SK-N-SH treated with all-trans-retinoic acid at 6 μM for 48 hours (cell line): ENCODE measurements at regions not wholly inside any gene's neighbourhood (a gene's known extent, or its start where the extent isn't known, plus 50 kb on each side); places are given as distances from the start of the nearest gene placed in this dataset.

Experiments
- ARNTL ChIP-seq: fragments of 450-650 bp; formaldehyde crosslinking; IDR thresholded peaks from 2 replicates; pipeline ENCODE4 v1.5.0; 2020; ENCODE audit warnings: low read depth, mild to moderate bottlenecking, moderate library complexity, borderline replicate concordance
- BACH2 ChIP-seq: fragments of 250-450 bp; sonication (Bioruptor Pico); IDR thresholded peaks from 2 replicates; pipeline ENCODE4 v1.9.0; 2021; ENCODE audit warnings: mild to moderate bottlenecking, borderline replicate concordance
- ESRRG ChIP-seq: fragments of 250-450 bp; sonication (Bioruptor Pico); IDR thresholded peaks from 2 replicates; pipeline ENCODE4 v1.6.1; 2021; ENCODE audit warnings: mild to moderate bottlenecking
- PPARA ChIP-seq: fragments of 250-450 bp; sonication (Bioruptor Pico); IDR thresholded peaks from 2 replicates; pipeline ENCODE4 v1.5.0; 2020; ENCODE audit warnings: mild to moderate bottlenecking, borderline replicate concordance
- SNAI2 ChIP-seq: fragments of 250-450 bp; sonication (Bioruptor Pico); IDR thresholded peaks from 2 replicates; pipeline ENCODE4 v1.5.0; 2020; ENCODE audit warnings: mild to moderate bottlenecking, moderate library complexity
- TCF4 ChIP-seq: fragments of 250-450 bp; sonication (Bioruptor Pico); IDR thresholded peaks from 2 replicates; pipeline ENCODE4 v1.8.0; 2021; ENCODE audit warnings: mild to moderate bottlenecking, moderate library complexity, borderline replicate concordance
- TOX ChIP-seq: fragments of 250-450 bp; sonication (Bioruptor Pico); IDR thresholded peaks from 2 replicates; pipeline ENCODE4 v1.8.0; 2021; ENCODE audit warnings: mild to moderate bottlenecking, moderate library complexity, borderline replicate concordance
- ZFP30 ChIP-seq: fragments of 450-650 bp; formaldehyde crosslinking; IDR thresholded peaks from 2 replicates; pipeline ENCODE4 v1.5.0; 2022; ENCODE audit warnings: mild to moderate bottlenecking, moderate library complexity
- ZNF565 ChIP-seq: fragments of 450-650 bp; formaldehyde crosslinking; conservative IDR thresholded peaks from 2 replicates; pipeline ENCODE4 v1.5.0; 2020; ENCODE audit warnings: low read depth, mild to moderate bottlenecking, moderate library complexity
- ZNF8 ChIP-seq: fragments of 450-650 bp; formaldehyde crosslinking; IDR thresholded peaks from 2 replicates; pipeline ENCODE4 v1.5.0; 2020; ENCODE audit warnings: mild to moderate bottlenecking, moderate library complexity
- TF ChIP-seq, protein P1 (sequence below): fragments of 250-450 bp; sonication (Bioruptor Pico); IDR thresholded peaks from 2 replicates; pipeline ENCODE4 v1.5.1; 2021; ENCODE audit warnings: mild to moderate bottlenecking, moderate library complexity

DNA sequence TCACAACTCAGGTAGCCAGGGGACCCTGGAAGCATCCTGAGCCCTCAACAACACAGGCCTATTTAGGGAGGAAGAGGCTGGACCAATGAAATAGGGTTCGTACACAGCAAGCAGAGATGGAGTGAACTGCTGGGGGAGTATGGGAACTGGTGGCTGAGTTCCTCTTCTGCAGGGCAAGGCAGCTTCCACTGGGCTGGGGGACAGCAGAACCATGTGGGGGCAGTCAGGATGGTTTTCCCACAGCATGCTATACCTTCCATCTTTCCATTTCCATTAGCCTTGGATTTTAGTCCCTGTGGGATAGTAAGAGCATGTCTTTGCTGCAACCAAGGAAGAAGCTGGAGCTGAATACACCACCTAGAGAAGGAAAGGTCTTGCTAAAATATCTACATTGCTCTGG is 370.6 kb downstream of the CCSER2 start:
- TF ChIP-seq TCF4 (no peak), ZNF565 (CRISPR knock-in tag) (no peak), BACH2 (CRISPR knock-in tag) (no peak), ARNTL (CRISPR knock-in tag) (no peak), TOX (no peak), PPARA (no peak), ZNF8 (CRISPR knock-in tag) (no peak), SNAI2 (CRISPR knock-in tag) (no peak), ESRRG (CRISPR knock-in tag) (no peak), ZFP30 (CRISPR knock-in tag) (no peak)
- TF ChIP-seq, protein P1, sequence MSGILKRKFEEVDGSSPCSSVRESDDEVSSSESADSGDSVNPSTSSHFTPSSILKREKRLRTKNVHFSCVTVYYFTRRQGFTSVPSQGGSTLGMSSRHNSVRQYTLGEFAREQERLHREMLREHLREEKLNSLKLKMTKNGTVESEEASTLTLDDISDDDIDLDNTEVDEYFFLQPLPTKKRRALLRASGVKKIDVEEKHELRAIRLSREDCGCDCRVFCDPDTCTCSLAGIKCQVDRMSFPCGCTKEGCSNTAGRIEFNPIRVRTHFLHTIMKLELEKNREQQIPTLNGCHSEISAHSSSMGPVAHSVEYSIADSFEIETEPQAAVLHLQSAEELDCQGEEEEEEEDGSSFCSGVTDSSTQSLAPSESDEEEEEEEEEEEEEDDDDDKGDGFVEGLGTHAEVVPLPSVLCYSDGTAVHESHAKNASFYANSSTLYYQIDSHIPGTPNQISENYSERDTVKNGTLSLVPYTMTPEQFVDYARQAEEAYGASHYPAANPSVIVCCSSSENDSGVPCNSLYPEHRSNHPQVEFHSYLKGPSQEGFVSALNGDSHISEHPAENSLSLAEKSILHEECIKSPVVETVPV (CRISPR knock-in tag), result no peak
